ENCODE measurements at regions not wholly inside any gene's neighbourhood (a gene's known extent, or its start where the extent isn't known, plus 50 kb on each side); places are given as distances from the start of the nearest gene placed in this dataset.
A peak's percentile ranks its signal among the peaks of the same experiment; 100 is the strongest.
"Not testable (repeated sequence)": the region's sequence is repeated elsewhere in the genome, so short reads cannot be mapped to it uniquely, and the experiment has no call there.

GRCh38 chr6:63510353-63510686 lies 62.0 kb upstream of the LOC128125822 start:
- no peak overlapping the region for H3K27ac Mint-ChIP-seq
- ATAC-seq (ENCODE audit: low read depth in 2 of 2) (no peak), DNase-seq (no peak)
- Histone ChIP-seq H3K27me3 (ENCODE audit: control insufficient read depth, insufficient read depth, low read length) (no peaks in the 10 kb centered on the region), H3K4me3 (ENCODE audit: low read depth, low read length) (no peak overlapping the region), H3K27ac (ENCODE audit: insufficient read depth, low read length, poor library complexity, severe bottlenecking) (no peak overlapping the region), H3K36me3 (ENCODE audit: control insufficient read depth, insufficient read depth, low read length) (no peaks in the 10 kb centered on the region), H3K9me3 (ENCODE audit: control insufficient read depth in 2 of 2, low read length in 2 of 2) (no peaks in the 10 kb centered on the region), H3K4me1 (ENCODE audit: control insufficient read depth, insufficient read depth, low read length, poor library complexity, severe bottlenecking) (no peaks in the 10 kb centered on the region)
- no peaks in the 10 kb centered on the region for H3K9me3 Mint-ChIP-seq
- H3K27me3 Mint-ChIP-seq, result no peaks in the 10 kb centered on the region
- H3K4me1 Mint-ChIP-seq, result no peaks in the 10 kb centered on the region
- no peaks in the 10 kb centered on the region for H3K36me3 Mint-ChIP-seq
- no peak overlapping the region for H3K4me3 Mint-ChIP-seq

GRCh38 chr6:63510849-63511248 lies 61.4 kb upstream of the LOC128125822 start:
- H3K4me1 ChIP-seq (ENCODE audit: control insufficient read depth, insufficient read depth, low read length, poor library complexity, severe bottlenecking), result no peaks in the 10 kb centered on the region
- no peaks in the 10 kb centered on the region for H3K27me3 Mint-ChIP-seq
- H3K27ac Mint-ChIP-seq, result no peak overlapping the region
- no peaks in the 10 kb centered on the region for H3K9me3 ChIP-seq (ENCODE audit: control insufficient read depth in 2 of 2, low read length in 2 of 2)
- no peak overlapping the region for H3K4me3 Mint-ChIP-seq
- no peak for ATAC-seq (ENCODE audit: low read depth in 2 of 2)
- no peak for DNase-seq
- H3K9me3 Mint-ChIP-seq, result no peaks in the 10 kb centered on the region
- H3K4me3 ChIP-seq (ENCODE audit: low read depth, low read length), result no peak overlapping the region
- H3K4me1 Mint-ChIP-seq, result no peaks in the 10 kb centered on the region
- no peaks in the 10 kb centered on the region for H3K36me3 ChIP-seq (ENCODE audit: control insufficient read depth, insufficient read depth, low read length)
- H3K27ac ChIP-seq (ENCODE audit: insufficient read depth, low read length, poor library complexity, severe bottlenecking), result no peak overlapping the region
- H3K36me3 Mint-ChIP-seq, result no peaks in the 10 kb centered on the region
- no peaks in the 10 kb centered on the region for H3K27me3 ChIP-seq (ENCODE audit: control insufficient read depth, insufficient read depth, low read length)

- H3K4me3 Mint-ChIP-seq, result no peak overlapping the region
- Histone ChIP-seq H3K9me3 (ENCODE audit: control insufficient read depth in 2 of 2, low read length in 2 of 2) (no peaks in the 10 kb centered on the region), H3K4me1 (ENCODE audit: control insufficient read depth, insufficient read depth, low read length, poor library complexity, severe bottlenecking) (no peaks in the 10 kb centered on the region), H3K36me3 (ENCODE audit: control insufficient read depth, insufficient read depth, low read length) (no peaks in the 10 kb centered on the region), H3K27ac (ENCODE audit: insufficient read depth, low read length, poor library complexity, severe bottlenecking) (no peak overlapping the region), H3K27me3 (ENCODE audit: control insufficient read depth, insufficient read depth, low read length) (no peaks in the 10 kb centered on the region), H3K4me3 (ENCODE audit: low read depth, low read length) (no peak overlapping the region)
- H3K36me3 Mint-ChIP-seq, result no peaks in the 10 kb centered on the region
- H3K27me3 Mint-ChIP-seq, result no peaks in the 10 kb centered on the region
- DNase-seq, result no peak
- peaks cover 0 to 2% (median 0%) of the 10 kb centered on the region in 4 donors for H3K4me1 Mint-ChIP-seq
- H3K27ac Mint-ChIP-seq, result no peak overlapping the region
- no peak for ATAC-seq (ENCODE audit: low read depth in 2 of 2)
- peaks cover 0 to 4% (median 0%) of the 10 kb centered on the region in 7 donors for H3K9me3 Mint-ChIP-seq
Observed at GRCh38 chr6:63514488-63515173, 57.6 kb upstream of the LOC128125822 start.

- ATAC-seq (ENCODE audit: low read depth in 2 of 2); H3K27ac ChIP-seq (ENCODE audit: insufficient read depth, low read length, poor library complexity, severe bottlenecking); DNase-seq; H3K36me3 Mint-ChIP-seq; H3K4me3 Mint-ChIP-seq; H3K9me3 Mint-ChIP-seq; H3K4me3 ChIP-seq (ENCODE audit: low read depth, low read length); H3K9me3 ChIP-seq (ENCODE audit: control insufficient read depth in 2 of 2, low read length in 2 of 2); H3K4me1 Mint-ChIP-seq; H3K36me3 ChIP-seq (ENCODE audit: control insufficient read depth, insufficient read depth, low read length); H3K27me3 ChIP-seq (ENCODE audit: control insufficient read depth, insufficient read depth, low read length); H3K27ac Mint-ChIP-seq; H3K4me1 ChIP-seq (ENCODE audit: control insufficient read depth, insufficient read depth, low read length, poor library complexity, severe bottlenecking); H3K27me3 Mint-ChIP-seq: not testable (repeated sequence)
Observed at GRCh38 chr6:63515227-63515626, 57.1 kb upstream of the LOC128125822 start.

- no peak overlapping the region for H3K27ac Mint-ChIP-seq
- peaks cover 0 to 4% (median 0%) of the 10 kb centered on the region in 7 donors for H3K9me3 Mint-ChIP-seq
- DNase-seq, result no peak
- no peaks in the 10 kb centered on the region for H3K27me3 Mint-ChIP-seq
- Histone ChIP-seq H3K36me3 (ENCODE audit: control insufficient read depth, insufficient read depth, low read length) (no peaks in the 10 kb centered on the region), H3K4me1 (ENCODE audit: control insufficient read depth, insufficient read depth, low read length, poor library complexity, severe bottlenecking) (no peaks in the 10 kb centered on the region), H3K9me3 (ENCODE audit: control insufficient read depth in 2 of 2, low read length in 2 of 2) (no peaks in the 10 kb centered on the region), H3K27me3 (ENCODE audit: control insufficient read depth, insufficient read depth, low read length) (no peaks in the 10 kb centered on the region), H3K4me3 (ENCODE audit: low read depth, low read length) (no peak overlapping the region), H3K27ac (ENCODE audit: insufficient read depth, low read length, poor library complexity, severe bottlenecking) (no peak overlapping the region)
- H3K36me3 Mint-ChIP-seq, result no peaks in the 10 kb centered on the region
- ATAC-seq (ENCODE audit: low read depth in 2 of 2), result no peak
- no peak overlapping the region for H3K4me3 Mint-ChIP-seq
- H3K4me1 Mint-ChIP-seq, result peaks cover 0 to 2% (median 0%) of the 10 kb centered on the region in 4 donors
Observed at GRCh38 chr6:63516186-63516944, 55.9 kb upstream of the LOC128125822 start.

GRCh38 chr6:63517221-63517620 lies 55.1 kb upstream of the LOC128125822 start:
- Histone ChIP-seq H3K27ac (ENCODE audit: insufficient read depth, low read length, poor library complexity, severe bottlenecking) (no peak overlapping the region), H3K9me3 (ENCODE audit: control insufficient read depth in 2 of 2, low read length in 2 of 2) (no peaks in the 10 kb centered on the region), H3K4me1 (ENCODE audit: control insufficient read depth, insufficient read depth, low read length, poor library complexity, severe bottlenecking) (no peaks in the 10 kb centered on the region), H3K36me3 (ENCODE audit: control insufficient read depth, insufficient read depth, low read length) (no peaks in the 10 kb centered on the region), H3K27me3 (ENCODE audit: control insufficient read depth, insufficient read depth, low read length) (no peaks in the 10 kb centered on the region), H3K4me3 (ENCODE audit: low read depth, low read length) (no peak overlapping the region)
- DNase-seq (no peak), ATAC-seq (ENCODE audit: low read depth in 2 of 2) (no peak)
- Mint-ChIP-seq H3K4me3 (no peak overlapping the region), H3K27ac (no peak overlapping the region), H3K4me1 (peaks cover 0 to 2% (median 0%) of the 10 kb centered on the region in 4 donors), H3K27me3 (no peaks in the 10 kb centered on the region), H3K36me3 (no peaks in the 10 kb centered on the region), H3K9me3 (peaks cover 0 to 4% (median 0%) of the 10 kb centered on the region in 7 donors)

GRCh38 chr6:63521475-63522210 lies 50.6 kb upstream of the LOC128125822 start:
- Histone ChIP-seq H3K9me3 (ENCODE audit: control insufficient read depth in 2 of 2, low read length in 2 of 2) (no peaks in the 10 kb centered on the region), H3K4me3 (ENCODE audit: low read depth, low read length) (no peak overlapping the region), H3K36me3 (ENCODE audit: control insufficient read depth, insufficient read depth, low read length) (no peaks in the 10 kb centered on the region), H3K4me1 (ENCODE audit: control insufficient read depth, insufficient read depth, low read length, poor library complexity, severe bottlenecking) (no peaks in the 10 kb centered on the region), H3K27me3 (ENCODE audit: control insufficient read depth, insufficient read depth, low read length) (no peaks in the 10 kb centered on the region), H3K27ac (ENCODE audit: insufficient read depth, low read length, poor library complexity, severe bottlenecking) (no peak overlapping the region)
- ATAC-seq (ENCODE audit: low read depth in 2 of 2), result no peak
- no peak for DNase-seq
- Mint-ChIP-seq H3K27me3 (no peaks in the 10 kb centered on the region), H3K36me3 (no peaks in the 10 kb centered on the region), H3K4me1 (peaks cover 0 to 6% (median 3%) of the 10 kb centered on the region in 4 donors), H3K9me3 (peaks cover 0 to 4% (median 3%) of the 10 kb centered on the region in 7 donors), H3K27ac (peak overlapping the region in 1 of 3 donors; percentile 69), H3K4me3 (no peak overlapping the region)
